DND-41 (cell line): ENCODE measurements at regions not wholly inside any gene's neighbourhood (a gene's known extent, or its start where the extent isn't known, plus 50 kb on each side); places are given as distances from the start of the nearest gene placed in this dataset.

Experiments
- ATAC-seq: fragments of 200-7000 bp; cut with Tn5 transposase; 3 replicates; pipeline ENCODE4 v1.9.1; 2021; ENCODE audit warnings: low read depth; ENCODE audit not compliant: insufficient read depth
- DNase-seq: peaks from one replicate; pipeline ENCODE4 v3.0.0-alpha.2; 2020
- H2AFZ ChIP-seq: 2 replicates; pipeline ENCODE4 v1.6.0; 2012; ENCODE audit warnings: low read depth, low read length
- H3K27ac ChIP-seq: 2 replicates; pipeline ENCODE4 v1.5.1; 2012; ENCODE audit warnings: low read length, inconsistent platforms
- H3K27me3 ChIP-seq: fragments of 200-600 bp; sonication (generic); 2 replicates; pipeline ENCODE4 v1.6.0; 2012; ENCODE audit warnings: low read length, mild to moderate bottlenecking, inconsistent platforms; ENCODE audit not compliant: insufficient read depth, poor library complexity
- H3K36me3 ChIP-seq: 2 replicates; pipeline ENCODE4 v1.5.1; 2012; ENCODE audit warnings: low read length, inconsistent platforms; ENCODE audit not compliant: insufficient read depth
- H3K4me1 ChIP-seq: 2 replicates; pipeline ENCODE4 v1.5.1; 2012; ENCODE audit warnings: mild to moderate bottlenecking, low read length; ENCODE audit not compliant: insufficient read depth
- H3K4me2 ChIP-seq: 2 replicates; pipeline ENCODE4 v1.6.0; 2012; ENCODE audit warnings: mild to moderate bottlenecking, moderate library complexity, low read length, inconsistent platforms; ENCODE audit not compliant: insufficient read depth
- H3K4me3 ChIP-seq, 2 experiments: fragments of 200-600 bp in 1 of 2; shearing (Covaris generic) in 1 of 2; 2 replicates each; pipeline ENCODE4 v1.5.1; 2012 to 2016; ENCODE audit warnings: inconsistent platforms in 2 of 2, low read length in 2 of 2, mild to moderate bottlenecking in 2 of 2, low read depth in 1 of 2, moderate library complexity in 1 of 2
- H3K79me2 ChIP-seq: 2 replicates; pipeline ENCODE4 v1.6.0; 2012; ENCODE audit warnings: low read length, inconsistent platforms; ENCODE audit not compliant: insufficient read depth
- H3K9ac ChIP-seq: 2 replicates; pipeline ENCODE4 v1.6.0; 2012; ENCODE audit warnings: low read depth, mild to moderate bottlenecking, inconsistent platforms, low read length, moderate library complexity
- H3K9me3 ChIP-seq: 2 replicates; pipeline ENCODE4 v1.5.1; 2012; ENCODE audit warnings: low read length, moderate library complexity, mild to moderate bottlenecking, inconsistent platforms; ENCODE audit not compliant: insufficient read depth, severe bottlenecking
- H4K20me1 ChIP-seq: 2 replicates; pipeline ENCODE4 v1.6.0; 2012; ENCODE audit warnings: low read length; ENCODE audit not compliant: insufficient read depth
- CTCF ChIP-seq: IDR thresholded peaks from 2 replicates; pipeline ENCODE4 v1.5.1; 2012; ENCODE audit warnings: borderline replicate concordance, low read length, moderate library complexity, mild to moderate bottlenecking; ENCODE audit not compliant: poor library complexity, severe bottlenecking; ENCODE audit errors: extremely low read depth
- EZH2 ChIP-seq: IDR thresholded peaks from 3 replicates; pipeline ENCODE4 v1.6.1; 2012; ENCODE audit warnings: borderline replicate concordance, low read depth, mild to moderate bottlenecking, moderate library complexity, low read length, inconsistent platforms; ENCODE audit not compliant: severe bottlenecking

GRCh38 chr1:98102345-98103030 lies 181.7 kb upstream of the DPYD start:
- H3K79me2 ChIP-seq, result no peaks in the 10 kb centered on the region
- no peak for DNase-seq
- no peaks in the 10 kb centered on the region for H3K36me3 ChIP-seq
- no peak overlapping the region for H3K4me3 ChIP-seq
- H4K20me1 ChIP-seq, result no peaks in the 10 kb centered on the region
- H3K9me3 ChIP-seq, result peaks cover 7% of the 10 kb centered on the region
- H3K27ac ChIP-seq, result no peak overlapping the region
- ATAC-seq, result no peak
- H2AFZ ChIP-seq, result no peak overlapping the region
- no peak overlapping the region for H3K4me2 ChIP-seq
- H3K9ac ChIP-seq, result no peak overlapping the region
- no peaks in the 10 kb centered on the region for H3K27me3 ChIP-seq
- peaks cover 5% of the 10 kb centered on the region; the same call in 1 of the 2 replicates for H3K4me1 ChIP-seq
- TF ChIP-seq CTCF, result no peak
- TF ChIP-seq EZH2, result no peak

GRCh38 chr1:98101364-98101763 lies 180.5 kb upstream of the DPYD start:
- Histone ChIP-seq H3K4me2 (no peak overlapping the region), H3K27me3 (no peaks in the 10 kb centered on the region), H3K9ac (no peak overlapping the region), H3K36me3 (no peaks in the 10 kb centered on the region), H4K20me1 (no peaks in the 10 kb centered on the region), H3K79me2 (no peaks in the 10 kb centered on the region), H3K9me3 (no peaks in the 10 kb centered on the region), H2AFZ (no peak overlapping the region), H3K4me3 (no peak overlapping the region), H3K4me1 (peaks cover 5% of the 10 kb centered on the region; the same call in 1 of the 2 replicates), H3K27ac (no peak overlapping the region)
- ATAC-seq (no peak), DNase-seq (no peak)
- no peak for TF ChIP-seq CTCF
- TF ChIP-seq EZH2, result no peak

- Histone ChIP-seq H3K9me3 (no peaks in the 10 kb centered on the region), H3K27me3 (no peaks in the 10 kb centered on the region), H3K9ac (no peak overlapping the region), H4K20me1 (no peaks in the 10 kb centered on the region), H3K36me3 (no peaks in the 10 kb centered on the region), H3K4me3 (no peak overlapping the region), H2AFZ (no peak overlapping the region), H3K4me2 (no peak overlapping the region), H3K27ac (no peak overlapping the region), H3K4me1 (peaks cover 5% of the 10 kb centered on the region; the same call in 1 of the 2 replicates), H3K79me2 (no peaks in the 10 kb centered on the region)
- TF ChIP-seq CTCF (no peak), EZH2 (no peak)
- DNase-seq (no peak), ATAC-seq (no peak)
These were observed 178.7 kb upstream of the DPYD start for GRCh38 chr1:98099501-98099900.

- H3K79me2 ChIP-seq, result no peaks in the 10 kb centered on the region
- H3K4me1 ChIP-seq, result peaks cover 5% of the 10 kb centered on the region; the same call in 1 of the 2 replicates
- no peak overlapping the region for H3K4me3 ChIP-seq
- TF ChIP-seq CTCF (no peak), EZH2 (no peak)
- H3K9me3 ChIP-seq, result no peaks in the 10 kb centered on the region
- no peaks in the 10 kb centered on the region for H4K20me1 ChIP-seq
- H2AFZ ChIP-seq, result no peak overlapping the region
- H3K36me3 ChIP-seq, result no peaks in the 10 kb centered on the region
- H3K27ac ChIP-seq, result no peak overlapping the region
- peak; percentile 54; the same call in 2 of the 3 replicates for ATAC-seq
- no peak overlapping the region for H3K4me2 ChIP-seq
- no peak overlapping the region for H3K9ac ChIP-seq
- no peaks in the 10 kb centered on the region for H3K27me3 ChIP-seq
- DNase-seq, result no peak
These were observed 177.6 kb upstream of the DPYD start for GRCh38 chr1:98098473-98098872.
